GM20431 (cell line): ENCODE measurements at regions not wholly inside any gene's neighbourhood (a gene's known extent, or its start where the extent isn't known, plus 50 kb on each side); places are given as distances from the start of the nearest gene placed in this dataset.
"Not testable (repeated sequence)": the region's sequence is repeated elsewhere in the genome, so short reads cannot be mapped to it uniquely, and the experiment has no call there.

Experiments used
- in situ Hi-C: fragments of 300-500 bp; cut with MseI, MboI; formaldehyde crosslinking; loops from one replicate; pipeline ENCODE4 v1.15.0; 2020; ENCODE audit warnings: low sequenced_read_pairs; ENCODE audit not compliant: unreplicated experiment

DNA sequence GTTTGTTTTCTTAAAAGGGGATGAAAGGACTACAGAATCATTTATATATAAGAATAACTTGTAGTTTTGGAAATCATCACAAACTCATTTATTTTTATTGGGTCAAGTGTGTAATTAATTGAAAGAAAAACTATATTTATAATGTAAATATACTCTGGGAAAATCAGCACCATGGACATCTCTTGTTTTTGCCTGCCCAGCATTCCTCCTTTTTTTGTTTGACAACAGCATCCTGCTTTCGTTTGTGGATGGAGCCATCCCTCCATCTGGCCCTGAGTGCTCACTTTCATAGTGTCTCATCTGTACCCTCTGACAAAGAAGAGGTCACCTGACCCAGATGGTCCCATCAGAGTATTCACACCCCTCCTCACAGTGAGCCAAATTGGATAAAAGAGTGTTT lies 308.2 kb upstream of the HTR1E start:
- in situ Hi-C loops: no loop called here

DNA sequence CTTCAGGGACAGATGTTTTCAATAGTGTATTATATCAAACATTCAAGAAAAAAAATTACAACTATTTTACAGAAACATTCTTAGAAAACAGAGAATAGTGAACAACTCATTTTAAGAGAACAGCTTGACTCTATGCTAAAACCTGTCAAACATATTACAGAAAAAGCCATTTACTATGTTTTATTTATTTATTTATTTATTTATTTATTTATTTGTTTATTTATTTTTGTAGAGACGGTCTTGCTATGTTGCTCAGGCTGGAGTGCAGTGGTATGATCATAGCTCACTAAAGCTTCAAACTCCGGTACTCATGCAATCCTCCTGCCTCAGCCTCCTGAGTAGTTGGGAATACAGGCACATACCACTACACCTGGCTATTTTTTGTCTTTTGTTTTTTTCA lies 317.9 kb upstream of the HTR1E start:
- in situ Hi-C loops: no loop called here

GRCh38 chr6:86615299-86615698 lies 322.0 kb upstream of the HTR1E start:
- in situ Hi-C loops: no loop called here

GRCh38 chr6:86609549-86610388 lies 327.6 kb upstream of the HTR1E start:
- in situ Hi-C loops: no loop called here

DNA sequence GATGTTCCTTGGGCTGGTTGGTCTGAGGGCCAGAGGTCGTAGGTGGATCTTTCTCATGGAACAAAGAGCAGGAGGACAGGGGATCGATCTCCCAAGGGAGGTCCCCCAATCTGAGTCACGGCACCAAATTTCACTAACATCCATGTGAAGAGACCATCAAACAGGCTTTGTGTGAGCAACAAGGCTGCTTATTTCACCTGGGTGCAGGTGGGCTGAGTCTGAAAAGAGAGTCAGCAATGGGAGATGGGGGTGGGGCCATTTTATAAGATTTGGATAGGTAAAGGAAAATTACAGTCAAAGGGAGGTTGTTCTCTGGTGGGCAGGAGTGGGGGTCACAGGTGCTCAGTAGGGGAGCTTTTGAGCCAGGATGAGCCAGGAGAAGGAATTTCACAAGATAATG lies 334.0 kb upstream of the HTR1E start:
- in situ Hi-C loops: not testable (repeated sequence)

- in situ Hi-C loops: not testable (repeated sequence)
Observed at GRCh38 chr6:86602093-86602492, 335.2 kb upstream of the HTR1E start.

GRCh38 chr6:86598969-86599368 lies 338.4 kb upstream of the HTR1E start:
- in situ Hi-C loops: not testable (repeated sequence)

DNA sequence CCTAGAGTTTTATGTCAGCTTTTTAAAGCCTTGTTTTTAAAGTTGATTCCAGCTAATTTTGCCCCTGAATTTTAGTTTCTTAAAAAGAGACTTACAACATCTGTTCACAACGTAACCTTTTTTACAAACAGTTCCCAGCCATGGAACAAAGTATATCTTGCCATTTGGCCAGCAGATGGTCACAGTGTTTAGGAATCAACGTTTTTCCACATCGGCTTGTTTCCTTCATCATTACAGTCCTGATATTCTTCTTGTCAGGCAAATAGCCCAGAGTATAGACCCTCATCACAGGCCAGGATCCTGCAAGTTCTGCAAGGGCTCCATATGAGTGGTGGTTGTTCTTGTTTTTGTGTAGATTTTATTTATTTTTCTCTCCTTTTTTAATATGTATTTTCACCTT lies 341.7 kb upstream of the HTR1E start:
- in situ Hi-C loops: no loop called here

DNA sequence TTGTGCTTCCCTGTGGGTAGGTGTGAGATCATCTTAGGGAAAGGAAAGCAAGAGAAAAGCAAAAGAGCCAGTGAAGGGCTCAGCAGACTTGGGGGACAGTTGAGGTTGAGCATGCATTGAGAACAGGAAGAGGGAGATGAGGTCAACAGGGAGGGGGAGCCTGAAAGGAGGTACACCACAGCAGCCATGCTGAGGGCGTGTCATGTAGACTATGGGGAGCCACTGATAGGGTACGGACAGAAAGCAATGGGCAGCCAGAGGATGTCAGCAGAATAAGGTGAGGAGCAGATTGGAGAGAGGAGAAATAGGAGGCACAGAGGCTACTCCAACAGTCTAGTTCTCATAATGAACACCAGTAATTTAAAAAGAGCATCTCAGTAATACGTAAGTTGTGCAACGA lies 351.1 kb upstream of the HTR1E start:
- in situ Hi-C loops: no loop called here

GRCh38 chr6:86581833-86582232 lies 355.5 kb upstream of the HTR1E start:
- in situ Hi-C loops: no loop called here

DNA sequence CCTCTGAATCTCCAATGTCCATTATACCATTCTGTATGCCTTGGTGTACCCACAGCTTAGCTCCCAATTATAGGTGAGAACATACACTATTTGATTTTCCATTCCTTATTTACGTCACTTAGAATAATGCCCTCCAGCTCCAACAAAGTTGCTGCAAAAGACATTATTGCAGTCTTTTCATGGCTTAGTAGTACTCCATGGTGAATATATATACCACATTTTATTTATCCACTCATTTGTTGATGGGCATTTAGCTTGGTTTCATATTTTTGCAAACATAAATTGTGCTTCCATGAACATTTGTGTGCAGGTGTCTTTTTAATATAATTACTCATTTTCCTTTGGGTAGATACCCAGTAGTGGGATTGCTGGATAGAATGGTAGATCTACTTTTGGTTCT lies 374.1 kb upstream of the HTR1E start:
- in situ Hi-C loops: no loop called here

- in situ Hi-C loops: no loop called here
Observed at GRCh38 chr6:86558318-86558717, 379.0 kb upstream of the HTR1E start.

DNA sequence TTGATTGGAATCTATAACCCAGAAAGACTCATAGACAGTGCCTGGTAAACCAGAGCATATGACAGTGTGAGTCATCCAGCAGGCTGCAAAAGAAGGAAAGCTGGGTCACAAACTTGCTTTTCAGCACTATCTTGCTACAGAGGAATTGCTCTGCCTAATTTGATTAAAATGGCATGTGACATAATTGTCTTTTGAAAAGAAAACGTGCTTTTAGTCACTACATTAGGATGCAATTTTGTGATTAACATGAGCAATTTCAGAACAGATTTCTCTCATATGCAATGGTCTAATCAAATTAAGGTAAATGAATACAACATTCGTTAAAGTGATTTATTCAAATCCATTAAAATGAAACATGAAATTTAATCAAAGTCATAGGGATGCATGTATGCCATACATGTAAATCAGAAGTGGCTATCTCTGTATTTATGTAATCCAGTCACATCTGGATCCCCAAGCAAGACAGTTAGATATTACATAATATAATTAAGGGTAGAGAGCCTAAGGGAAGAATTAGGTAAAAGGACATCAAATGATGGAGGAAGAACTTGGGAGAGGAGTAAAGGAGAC lies 400.0 kb upstream of the HTR1E start:
- in situ Hi-C loops: no loop called here

- in situ Hi-C loops: no loop called here
Observed at GRCh38 chr6:86536121-86536520, 401.2 kb upstream of the HTR1E start.

DNA sequence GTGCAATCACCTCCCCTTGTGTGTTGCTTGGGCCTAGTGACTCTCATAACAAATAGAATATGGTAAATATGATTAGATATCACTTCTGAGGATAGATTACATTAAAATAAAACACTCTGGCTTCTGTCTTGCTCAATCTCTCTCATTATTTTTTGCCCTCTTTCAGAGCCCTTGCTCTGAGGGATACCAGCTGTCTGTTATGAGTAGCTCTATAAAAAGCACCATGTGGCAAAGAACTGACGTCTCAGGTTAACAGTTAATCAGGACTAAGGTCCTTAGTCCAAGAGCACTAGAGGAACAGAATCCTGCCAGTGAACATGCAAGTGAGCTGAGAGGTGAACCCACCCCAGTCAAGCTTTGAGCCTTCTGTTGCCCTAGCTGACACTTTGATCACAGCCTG lies 402.2 kb upstream of the HTR1E start:
- in situ Hi-C loops: no loop called here

- in situ Hi-C loops: no loop called here
Observed at GRCh38 chr6:86529635-86530034, 407.7 kb upstream of the HTR1E start.

DNA sequence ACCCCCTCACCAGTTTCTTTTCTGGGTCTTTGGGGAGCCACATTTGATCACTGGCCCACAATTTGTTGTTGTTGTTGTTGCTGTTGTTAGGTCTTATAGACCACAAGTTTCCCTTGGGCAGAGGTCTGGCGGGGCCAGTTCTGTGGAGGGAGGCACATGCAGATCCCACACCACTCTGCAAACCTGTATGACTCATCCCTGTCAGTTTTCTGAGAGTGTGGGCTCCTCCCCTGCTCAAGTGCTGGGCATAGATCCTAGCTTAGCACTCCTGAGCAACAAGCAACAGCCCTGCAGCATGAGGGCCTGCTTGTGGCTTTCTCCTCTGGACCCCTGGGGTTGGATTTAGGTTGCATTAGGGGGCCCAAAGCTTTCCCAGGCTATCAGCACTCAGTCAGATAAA lies 411.1 kb upstream of the HTR1E start:
- in situ Hi-C loops: no loop called here

DNA sequence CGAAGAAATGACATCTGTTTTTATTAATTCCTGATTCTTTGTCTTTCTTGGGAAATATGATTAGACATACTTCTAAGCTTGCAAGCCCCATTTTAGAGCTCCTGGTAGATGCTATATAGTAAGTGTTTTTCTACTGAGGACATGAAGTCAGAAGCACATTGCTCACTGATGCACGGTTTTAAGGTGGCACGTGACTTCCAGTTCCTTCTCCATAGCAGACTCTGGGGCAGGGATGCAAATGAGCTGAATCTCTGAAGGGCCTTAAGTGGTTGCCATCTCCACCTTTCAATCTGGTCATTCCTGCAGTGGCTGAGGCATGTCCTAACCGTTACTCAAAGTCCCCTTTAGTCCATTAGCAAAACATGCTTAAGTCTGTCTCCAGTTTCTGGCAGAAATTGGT lies 421.2 kb upstream of the HTR1E start:
- in situ Hi-C loops: no loop called here

- in situ Hi-C loops: no loop called here
Observed at GRCh38 chr6:86511962-86512361, 425.4 kb upstream of the HTR1E start.

GRCh38 chr6:86508230-86508629 lies 429.1 kb upstream of the HTR1E start:
- in situ Hi-C loops: no loop called here

GRCh38 chr6:86502497-86502896 lies 434.8 kb upstream of the HTR1E start:
- in situ Hi-C loops: no loop called here

DNA sequence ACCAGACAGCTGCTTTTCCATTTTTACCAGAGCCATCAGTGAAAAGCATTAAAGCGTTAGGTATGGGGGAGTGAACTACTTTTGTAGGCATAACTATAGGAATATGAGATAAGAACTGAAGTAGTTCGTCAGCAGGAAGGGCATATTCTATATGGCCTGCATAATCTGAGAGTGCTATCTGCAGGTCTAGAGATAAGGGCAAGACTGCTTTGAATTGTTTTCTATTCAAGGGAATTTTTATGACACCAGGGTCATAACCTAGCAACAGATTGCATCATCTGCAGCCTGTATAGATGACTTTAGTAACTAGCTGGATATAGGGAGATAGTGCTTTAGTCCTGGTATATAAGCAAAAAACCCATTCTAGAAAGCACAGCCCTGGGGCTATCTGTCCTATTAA lies 437.3 kb upstream of the HTR1E start:
- in situ Hi-C loops: no loop called here
